22Rv1 (cell line): ENCODE measurements at regions not wholly inside any gene's neighbourhood (a gene's known extent, or its start where the extent isn't known, plus 50 kb on each side); places are given as distances from the start of the nearest gene placed in this dataset.

Experiments
- ZFX ChIP-seq: fragments of 450-650 bp; IDR thresholded peaks from 2 replicates; pipeline ENCODE4 v1.6.1; 2017; ENCODE audit warnings: antibody characterized with exemption, borderline replicate concordance
- TF ChIP-seq, protein P1 (sequence below): fragments of 450-650 bp; IDR thresholded peaks from 2 replicates; pipeline ENCODE4 v1.5.1; 2017; ENCODE audit warnings: mild to moderate bottlenecking

DNA sequence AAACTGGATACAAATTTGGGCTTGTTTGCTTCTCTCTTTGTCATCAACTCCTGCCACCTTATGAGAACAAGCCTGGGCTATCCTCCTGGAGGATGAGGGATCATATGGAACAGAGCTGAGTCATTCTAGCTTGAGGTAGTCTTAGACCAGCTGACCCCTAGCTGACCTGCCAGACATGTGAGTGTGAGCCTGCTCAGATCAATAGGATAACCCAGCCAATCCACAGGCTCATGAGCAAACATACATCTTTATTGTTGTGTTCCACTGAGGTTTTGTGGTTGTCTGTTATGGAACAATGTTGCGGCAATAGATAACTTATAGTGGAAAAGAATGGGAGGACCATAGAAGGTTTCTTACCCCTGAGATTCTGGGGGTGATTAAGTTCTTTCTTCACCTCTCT lies 54.5 kb upstream of the FAM180A start:
- TF ChIP-seq, protein P1, sequence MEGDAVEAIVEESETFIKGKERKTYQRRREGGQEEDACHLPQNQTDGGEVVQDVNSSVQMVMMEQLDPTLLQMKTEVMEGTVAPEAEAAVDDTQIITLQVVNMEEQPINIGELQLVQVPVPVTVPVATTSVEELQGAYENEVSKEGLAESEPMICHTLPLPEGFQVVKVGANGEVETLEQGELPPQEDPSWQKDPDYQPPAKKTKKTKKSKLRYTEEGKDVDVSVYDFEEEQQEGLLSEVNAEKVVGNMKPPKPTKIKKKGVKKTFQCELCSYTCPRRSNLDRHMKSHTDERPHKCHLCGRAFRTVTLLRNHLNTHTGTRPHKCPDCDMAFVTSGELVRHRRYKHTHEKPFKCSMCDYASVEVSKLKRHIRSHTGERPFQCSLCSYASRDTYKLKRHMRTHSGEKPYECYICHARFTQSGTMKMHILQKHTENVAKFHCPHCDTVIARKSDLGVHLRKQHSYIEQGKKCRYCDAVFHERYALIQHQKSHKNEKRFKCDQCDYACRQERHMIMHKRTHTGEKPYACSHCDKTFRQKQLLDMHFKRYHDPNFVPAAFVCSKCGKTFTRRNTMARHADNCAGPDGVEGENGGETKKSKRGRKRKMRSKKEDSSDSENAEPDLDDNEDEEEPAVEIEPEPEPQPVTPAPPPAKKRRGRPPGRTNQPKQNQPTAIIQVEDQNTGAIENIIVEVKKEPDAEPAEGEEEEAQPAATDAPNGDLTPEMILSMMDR, result no peak
- no peak for TF ChIP-seq ZFX
